ENCODE measurements at regions not wholly inside any gene's neighbourhood (a gene's known extent, or its start where the extent isn't known, plus 50 kb on each side); places are given as distances from the start of the nearest gene placed in this dataset.
"Not testable (repeated sequence)": the region's sequence is repeated elsewhere in the genome, so short reads cannot be mapped to it uniquely, and the experiment has no call there.

DNA sequence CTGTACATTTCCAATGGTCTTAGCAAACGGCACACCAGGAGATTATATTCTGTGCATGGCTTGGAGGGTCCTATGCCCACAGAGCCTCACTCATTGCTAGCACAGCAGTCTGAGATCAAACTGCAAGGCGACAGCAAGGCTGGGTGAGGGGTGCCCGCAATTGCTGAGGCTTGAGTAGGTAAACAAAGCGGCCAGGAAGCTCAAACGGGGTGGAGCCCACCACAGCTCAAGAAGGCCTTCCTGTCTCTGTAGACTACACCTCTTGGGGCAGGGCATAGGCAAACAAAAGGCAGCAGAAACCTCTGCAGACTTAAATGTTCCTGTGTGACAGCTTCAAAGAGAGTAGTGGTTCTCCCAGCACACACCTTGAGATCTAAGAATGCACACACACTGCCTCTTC, 91.3 kb downstream of the OR4A5 start:
- intact Hi-C loops (cut with DNase I); H3K4me1 ChIP-seq (ENCODE audit: control insufficient read depth in 1 of 2, insufficient read depth in 2 of 2, low read length in 2 of 2); H3K27me3 ChIP-seq (ENCODE audit: control insufficient read depth in 1 of 2, insufficient read depth in 2 of 2, low read length in 1 of 2); DNase-seq; H3K36me3 ChIP-seq (ENCODE audit: control insufficient read depth in 1 of 2, insufficient read depth in 2 of 2, low read length in 1 of 2); H3K9me3 ChIP-seq (ENCODE audit: control insufficient read depth, low read length); H3K4me3 ChIP-seq (ENCODE audit: low read length in 2 of 2); H3K27ac ChIP-seq (ENCODE audit: low read depth in 1 of 2, low read length in 2 of 2); ATAC-seq (ENCODE audit: low FRiP score): not testable (repeated sequence)
- 56% methylated on average over 5 of the region's 5 CpGs for WGBS, 2 donors

GRCh38 chr11:54832676-54833075, 126.0 kb downstream of the OR4A5 start:
- 38 to 39% methylated on average over 3 of the region's 3 CpGs for whole genome bisulfite sequencing, 2 donors
- Histone ChIP-seq H3K36me3 (ENCODE audit: control insufficient read depth in 1 of 2, insufficient read depth in 2 of 2, low read length in 1 of 2) (no peaks in the 10 kb centered on the region), H3K9me3 (ENCODE audit: control insufficient read depth, low read length) (peaks cover under 1% of the 10 kb centered on the region), H3K4me1 (ENCODE audit: control insufficient read depth in 1 of 2, insufficient read depth in 2 of 2, low read length in 2 of 2) (no peaks in the 10 kb centered on the region), H3K27me3 (ENCODE audit: control insufficient read depth in 1 of 2, insufficient read depth in 2 of 2, low read length in 1 of 2) (no peaks in the 10 kb centered on the region), H3K4me3 (ENCODE audit: low read length in 2 of 2) (no peak overlapping the region), H3K27ac (ENCODE audit: low read depth in 1 of 2, low read length in 2 of 2) (no peak overlapping the region)
- intact Hi-C loops (cut with DNase I) = no loop called here
- ATAC-seq (ENCODE audit: low FRiP score) (no peak), DNase-seq (peak in 1 of 2 donors; percentile 25)

DNA sequence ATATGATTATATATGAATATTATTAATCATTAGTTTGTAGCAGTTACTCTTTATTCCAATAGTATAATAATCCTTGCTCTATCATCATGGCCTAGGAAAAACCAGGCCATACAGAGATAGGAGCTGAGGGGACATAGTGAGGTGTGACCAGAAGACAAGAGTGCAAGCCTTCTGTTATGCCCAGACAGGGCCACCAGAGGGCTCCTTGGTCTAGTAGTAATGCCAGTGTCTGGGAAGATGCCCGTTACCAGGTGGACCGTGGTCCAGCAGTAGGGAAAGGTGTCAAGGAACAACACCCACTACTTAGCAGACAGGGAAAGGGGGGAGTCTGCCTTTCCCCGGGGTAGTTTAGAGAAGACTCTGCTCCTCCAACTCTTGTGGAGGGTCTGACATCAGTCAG, 148.4 kb downstream of the OR4A5 start:
- H3K27me3 ChIP-seq (ENCODE audit: control insufficient read depth in 1 of 2, insufficient read depth in 2 of 2, low read length in 1 of 2); H3K4me1 ChIP-seq (ENCODE audit: control insufficient read depth in 1 of 2, insufficient read depth in 2 of 2, low read length in 2 of 2); intact Hi-C loops (cut with DNase I); H3K4me3 ChIP-seq (ENCODE audit: low read length in 2 of 2); H3K27ac ChIP-seq (ENCODE audit: low read depth in 1 of 2, low read length in 2 of 2); H3K36me3 ChIP-seq (ENCODE audit: control insufficient read depth in 1 of 2, insufficient read depth in 2 of 2, low read length in 1 of 2); H3K9me3 ChIP-seq (ENCODE audit: control insufficient read depth, low read length); ATAC-seq (ENCODE audit: low FRiP score): not testable (repeated sequence)
- peak in 1 of 2 donors; percentile 12 for DNase-seq
- WGBS, 2 donors = 58 to 64% methylated on average over 3 of the region's 3 CpGs

Measured in aorta (tissue), 5 donors.